Kidney glomerular epithelial cell (primary cell): ENCODE measurements at regions not wholly inside any gene's neighbourhood (a gene's known extent, or its start where the extent isn't known, plus 50 kb on each side); places are given as distances from the start of the nearest gene placed in this dataset.
A peak's percentile ranks its signal among the peaks of the same experiment; 100 is the strongest.
"Not testable (repeated sequence)": the region's sequence is repeated elsewhere in the genome, so short reads cannot be mapped to it uniquely, and the experiment has no call there.

Experiments
- DNase-seq: peaks from one replicate; lab custom pipeline; 2025; lab: John Stamatoyannopoulos, UW

DNA sequence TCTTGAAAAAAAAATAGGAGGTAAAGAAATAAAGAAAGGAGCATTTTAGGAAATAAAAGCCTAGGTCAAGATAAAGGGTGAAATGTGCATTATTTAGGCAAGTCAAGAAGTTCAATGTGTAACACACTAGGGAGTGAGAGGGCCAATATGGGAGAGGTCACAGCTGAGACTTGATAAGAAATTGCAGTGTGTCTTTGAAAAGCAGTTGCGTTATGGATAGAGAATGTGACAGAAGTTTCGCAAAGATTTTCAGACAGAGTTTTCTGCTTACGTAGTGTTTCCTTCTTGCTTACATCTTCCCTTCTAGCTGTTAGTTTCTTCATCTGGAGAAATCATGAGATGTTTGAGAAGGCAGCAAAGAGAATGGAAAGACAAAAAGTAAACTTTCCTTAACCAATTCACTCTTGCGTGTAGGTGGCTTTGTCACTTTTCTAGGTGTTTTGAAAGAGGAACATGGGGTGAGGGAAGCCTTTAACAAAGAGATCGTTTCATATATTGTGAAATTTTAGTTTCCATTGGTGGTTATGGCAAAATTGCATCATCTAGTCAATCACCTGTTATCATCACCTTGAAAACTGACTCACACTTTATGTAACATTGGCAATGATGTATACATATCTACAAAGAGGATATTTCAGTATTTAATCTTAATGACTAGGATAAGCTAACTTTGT lies 975.5 kb downstream of the OLFM4 start:
- DNase-seq = no peak

DNA sequence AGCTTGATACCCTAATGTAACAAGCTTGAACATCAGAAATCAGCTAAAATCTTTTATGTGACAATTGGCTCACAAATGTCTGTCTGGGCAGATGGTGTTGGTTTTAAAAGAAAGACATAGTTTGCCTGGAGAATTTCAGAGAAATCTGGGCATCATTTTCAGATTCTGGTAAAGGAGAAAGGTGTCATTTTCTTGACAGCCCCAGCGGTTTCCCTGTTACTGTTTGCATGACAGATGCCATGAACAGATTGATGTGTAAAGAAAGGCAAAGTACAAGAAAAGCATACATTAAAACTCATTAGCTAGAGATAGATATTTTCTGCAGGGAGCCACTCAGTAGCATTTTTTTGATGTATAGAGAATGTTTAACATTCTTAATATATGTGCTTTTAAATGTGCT lies 987.9 kb downstream of the OLFM4 start:
- no peak for DNase-seq

DNA sequence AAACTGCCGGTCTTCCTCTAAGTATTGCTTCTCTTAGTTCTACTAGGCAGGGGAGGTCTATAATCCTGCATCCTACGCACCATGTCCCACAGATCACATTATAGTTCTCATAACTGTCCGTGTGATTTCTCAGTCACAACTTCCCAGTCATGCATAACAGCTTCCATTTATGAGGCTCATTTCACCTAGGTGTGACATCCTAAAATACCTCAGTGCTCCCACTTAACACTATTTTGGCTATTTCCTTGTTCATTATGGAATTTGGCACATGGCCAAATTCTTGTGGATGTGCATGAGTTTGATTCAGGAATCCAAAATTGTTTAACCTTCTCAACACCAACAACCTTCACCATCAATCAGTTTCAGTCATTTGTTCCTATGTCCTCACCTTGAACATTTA lies 989.9 kb downstream of the OLFM4 start:
- no peak for DNase-seq

DNA sequence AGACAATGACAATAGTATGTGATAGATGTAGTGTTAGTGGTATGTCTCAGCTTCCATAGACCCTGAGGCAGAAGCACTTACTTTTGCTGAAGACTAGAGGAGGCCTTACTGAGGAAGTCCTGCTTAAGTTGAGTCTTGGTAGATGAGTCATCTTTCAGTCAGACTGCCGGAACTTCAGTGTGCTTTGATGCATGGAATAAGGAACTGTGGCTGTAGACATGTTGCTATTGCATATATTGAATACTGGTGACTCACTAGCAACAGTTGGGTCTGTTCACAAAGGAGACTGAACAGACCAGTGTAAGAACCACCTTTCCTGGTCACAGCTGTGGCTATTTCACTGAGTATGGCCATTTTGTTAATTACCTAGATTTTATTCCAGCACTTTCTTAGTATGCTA lies 1000.6 kb downstream of the OLFM4 start:
- peak; percentile 94 for DNase-seq

DNA sequence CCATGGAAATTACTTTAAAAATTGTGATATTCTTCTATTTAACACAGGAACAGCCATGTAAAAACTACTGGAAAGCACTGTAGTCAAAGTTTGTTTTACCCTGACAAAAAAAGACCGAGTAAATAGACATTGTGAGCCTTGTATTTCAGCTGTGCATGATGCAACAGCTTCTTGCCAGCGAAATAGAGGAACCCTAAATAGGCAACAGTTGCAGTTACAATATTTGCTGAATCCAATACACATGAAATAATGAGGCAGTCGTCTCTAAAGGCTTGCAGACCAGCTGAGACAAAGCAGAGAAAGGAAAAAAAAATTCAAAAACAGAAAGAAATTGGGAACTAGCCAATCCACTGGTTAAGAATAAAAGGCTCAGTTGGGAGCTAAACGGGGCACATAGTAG lies 1001.1 kb downstream of the OLFM4 start:
- no peak for DNase-seq

DNA sequence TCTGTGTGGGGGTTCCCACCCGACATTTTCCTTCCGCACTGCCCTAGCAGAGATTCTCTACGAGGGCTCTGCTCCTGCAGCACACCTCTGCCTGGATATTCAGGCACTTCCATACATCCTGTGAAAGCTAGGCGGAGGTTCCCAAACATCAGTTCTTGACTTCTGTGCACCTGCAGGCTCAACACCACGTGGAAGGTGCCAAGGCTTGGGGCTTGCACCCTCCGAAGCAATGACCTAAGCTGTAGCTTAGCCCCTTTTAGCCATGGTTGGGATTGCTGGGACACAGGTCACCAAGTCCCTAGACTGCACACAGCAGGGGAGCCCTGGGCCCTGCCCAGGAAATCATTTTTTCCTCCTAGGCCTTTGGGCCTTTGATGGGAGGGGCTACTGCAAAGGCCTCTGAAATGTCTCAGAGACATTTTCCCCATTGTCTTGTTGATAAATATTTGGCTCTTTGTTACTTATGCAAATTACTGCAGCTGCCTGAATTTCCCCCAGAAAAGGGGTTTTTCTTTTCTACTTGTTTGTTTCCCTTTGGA lies 1004.8 kb downstream of the OLFM4 start:
- DNase-seq = no peak

DNA sequence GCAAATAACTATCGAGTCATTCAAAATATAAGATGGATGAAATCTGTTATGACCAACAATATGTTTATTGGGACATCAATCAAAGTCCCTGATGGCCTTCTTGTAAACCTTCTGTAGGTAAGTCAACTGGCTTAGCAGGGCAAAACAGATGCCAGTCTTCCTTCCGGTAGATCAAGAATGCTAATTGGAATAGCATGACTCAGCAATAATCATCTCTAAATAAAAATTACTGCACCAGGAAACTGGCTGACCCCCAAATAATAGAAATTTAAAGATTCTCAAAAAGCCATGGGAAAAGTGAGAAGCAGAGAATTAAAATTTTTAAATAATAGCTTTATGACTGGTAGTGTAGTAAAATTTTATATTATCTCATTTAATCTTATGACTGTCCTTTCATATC lies 1005.4 kb downstream of the OLFM4 start:
- DNase-seq = no peak

DNA sequence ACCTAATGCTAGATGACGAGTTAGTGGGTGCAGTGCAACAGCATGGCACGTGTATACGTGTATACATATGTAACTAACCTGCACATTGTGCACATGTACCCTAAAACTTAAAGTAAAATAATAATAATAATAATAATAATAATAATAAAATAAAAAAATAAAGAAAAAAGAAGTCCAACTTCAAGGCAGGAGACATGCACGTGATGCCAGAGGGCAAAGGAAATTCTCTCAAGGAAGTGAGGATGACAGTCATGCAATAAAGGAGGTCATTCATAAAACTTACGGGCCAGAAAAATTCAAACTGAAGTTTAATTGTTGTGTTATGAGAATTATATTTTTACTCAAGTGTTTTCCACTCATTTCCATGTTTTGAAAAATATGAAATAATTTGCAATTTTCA lies 1028.8 kb downstream of the OLFM4 start:
- not testable (repeated sequence) for DNase-seq

DNA sequence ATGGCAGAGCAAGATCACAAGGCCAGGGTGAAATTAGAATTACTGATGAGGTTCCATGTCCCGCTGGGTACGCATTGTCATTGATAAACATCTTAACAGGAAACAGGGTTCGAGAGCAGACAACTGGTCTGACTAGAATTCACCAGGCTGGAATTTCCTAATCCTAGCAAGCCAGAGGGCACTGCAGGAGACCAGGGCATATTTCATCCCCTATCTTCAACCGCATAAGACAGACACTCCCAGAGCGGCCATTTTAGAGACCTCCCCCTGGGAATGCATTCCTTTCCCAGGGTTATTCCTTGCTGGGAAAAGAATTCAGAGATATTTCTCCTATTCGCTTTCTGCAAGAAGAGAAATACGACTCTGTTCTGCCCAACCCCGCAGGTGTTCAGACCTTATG lies 1041.3 kb downstream of the OLFM4 start:
- DNase-seq = not testable (repeated sequence)

DNA sequence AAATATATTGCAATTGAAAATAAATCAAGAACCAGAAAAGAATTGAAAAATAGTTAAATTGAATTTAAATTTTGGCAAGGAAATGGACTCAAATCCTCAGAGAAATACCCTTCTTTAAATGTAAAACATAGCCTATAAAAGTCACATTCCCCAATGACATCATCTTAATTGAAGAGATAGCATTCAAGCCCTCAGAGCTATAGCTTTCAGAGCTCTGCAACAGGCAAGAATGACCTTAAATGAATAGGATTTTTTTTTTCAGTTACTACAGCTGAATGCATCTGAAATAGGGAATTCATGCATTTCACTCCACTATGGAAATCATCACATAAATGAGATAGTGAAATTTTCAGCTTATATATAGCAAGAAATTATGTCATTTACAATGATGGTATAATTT lies 1049.0 kb downstream of the OLFM4 start:
- no peak for DNase-seq

DNA sequence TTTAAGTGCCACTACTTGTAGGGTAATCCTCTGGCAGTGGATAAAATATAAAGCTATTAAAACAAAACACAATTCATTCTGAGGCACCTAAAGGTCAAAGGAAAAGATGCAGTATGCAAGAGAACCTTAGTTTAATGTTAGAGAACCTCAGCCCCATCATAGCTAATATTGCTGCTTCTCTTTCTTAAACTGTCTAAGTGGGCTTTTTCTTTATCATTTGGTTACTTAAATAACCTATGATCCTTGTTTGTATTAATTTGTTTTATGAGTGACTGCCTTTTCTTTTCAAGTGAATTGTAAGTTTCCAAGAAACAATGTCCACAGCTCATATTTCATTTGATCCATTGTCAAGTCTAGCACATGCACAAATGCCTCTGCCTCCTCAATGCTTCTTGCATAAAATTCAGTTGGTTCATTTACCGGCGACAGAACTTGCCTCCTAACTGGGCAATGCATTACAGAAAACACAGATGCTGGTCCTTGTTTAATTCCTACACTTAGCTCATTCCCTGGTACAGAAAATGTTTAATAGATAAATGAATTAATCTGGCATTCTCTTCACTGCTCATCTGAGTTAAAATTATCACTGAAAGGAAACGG lies 1049.8 kb downstream of the OLFM4 start:
- DNase-seq = no peak

DNA sequence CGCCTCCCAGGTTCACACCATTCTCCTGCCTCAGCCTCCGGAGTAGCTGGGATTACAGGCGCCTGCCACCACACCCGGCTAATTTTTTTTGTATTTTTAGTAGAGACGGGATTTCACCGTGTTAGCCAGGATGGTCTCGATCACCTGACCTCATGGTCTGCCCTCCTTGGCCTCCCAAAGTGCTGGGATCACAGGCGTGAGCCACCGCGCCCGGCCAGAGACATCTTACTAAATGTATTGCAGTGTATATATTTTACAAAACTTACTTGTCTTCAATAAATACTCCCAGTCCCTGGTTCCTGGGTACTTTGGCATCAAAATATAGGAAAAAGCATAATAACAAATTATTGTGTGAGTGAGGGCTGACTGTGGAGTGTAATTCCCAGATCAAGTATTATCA lies 1053.7 kb downstream of the OLFM4 start:
- DNase-seq = not testable (repeated sequence)

DNA sequence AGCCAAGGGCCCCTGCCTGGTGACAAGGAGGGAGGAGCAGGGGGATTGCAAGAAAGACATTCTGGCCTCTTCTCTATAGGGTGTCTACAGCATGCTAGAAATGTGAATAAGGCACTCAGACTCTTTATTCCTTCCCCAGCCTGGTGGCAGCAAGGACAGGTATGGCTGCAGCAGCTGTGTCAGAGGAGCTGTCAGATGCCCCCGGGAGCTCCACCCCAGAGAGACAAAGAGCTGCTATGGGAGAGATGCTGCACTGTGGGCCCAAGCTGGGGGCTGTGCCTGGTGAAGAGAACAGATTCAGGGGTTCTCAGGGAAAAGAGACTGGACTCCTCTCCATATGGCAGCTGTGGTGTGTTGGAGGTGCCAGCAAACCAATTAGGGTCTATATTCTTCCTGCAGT lies 1063.3 kb downstream of the OLFM4 start:
- DNase-seq = no peak

DNA sequence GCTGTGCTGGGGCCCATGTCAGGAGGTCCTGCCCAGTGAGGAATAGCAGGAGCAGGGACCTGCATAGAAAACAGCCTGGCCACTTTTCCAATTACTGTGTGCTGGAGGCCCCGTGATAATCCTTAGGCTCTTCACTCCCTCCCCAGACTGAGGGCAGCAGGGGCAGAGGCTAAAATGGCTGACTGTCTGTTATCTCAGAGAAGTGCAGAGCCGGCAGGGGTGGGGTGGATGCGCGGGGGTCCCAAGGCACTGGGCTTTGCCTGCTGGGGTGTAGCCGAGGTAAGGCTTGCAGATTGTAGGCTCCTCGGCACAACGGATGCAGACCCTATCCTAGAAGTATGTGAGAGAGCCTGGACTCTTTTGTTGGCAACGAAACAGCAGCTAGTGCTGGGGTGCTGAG lies 1064.1 kb downstream of the OLFM4 start:
- no peak for DNase-seq

DNA sequence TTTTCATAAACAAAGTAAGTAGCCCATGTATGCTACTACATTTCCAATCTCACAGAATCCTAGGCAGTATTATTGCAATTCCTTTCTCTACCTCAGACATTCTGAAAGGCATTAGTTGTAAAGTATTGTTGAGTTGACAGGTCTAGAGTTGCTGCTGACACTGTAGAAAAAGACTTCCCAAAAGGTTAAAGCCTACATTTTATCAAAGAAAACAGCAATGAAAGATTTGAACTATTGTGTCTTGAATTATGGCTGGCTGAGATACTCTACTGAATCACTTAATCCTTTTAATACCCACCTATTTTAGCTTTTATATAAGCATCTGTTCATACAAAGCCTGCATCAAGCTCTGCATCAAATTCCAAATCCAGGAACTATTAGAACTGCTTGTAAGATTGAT lies 1082.0 kb downstream of the OLFM4 start:
- no peak for DNase-seq

DNA sequence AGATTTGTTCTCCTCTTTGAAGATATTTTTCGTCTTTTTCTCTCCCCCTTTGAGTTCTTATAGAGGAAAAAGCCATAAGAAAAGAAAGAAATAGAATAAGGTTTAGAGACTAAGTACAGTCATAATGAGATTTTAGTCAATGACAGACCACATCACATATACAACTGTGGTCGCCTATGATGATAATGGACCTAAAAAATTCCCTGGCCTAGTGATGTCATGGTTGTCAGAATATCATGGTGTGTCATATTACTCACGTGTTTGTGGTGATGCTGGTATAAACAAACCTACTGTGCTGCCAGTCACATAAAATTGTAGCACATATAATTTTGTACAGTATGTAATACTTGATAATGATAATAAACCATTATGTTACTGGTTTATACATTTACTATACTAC lies 1096.1 kb downstream of the OLFM4 start:
- DNase-seq = no peak

DNA sequence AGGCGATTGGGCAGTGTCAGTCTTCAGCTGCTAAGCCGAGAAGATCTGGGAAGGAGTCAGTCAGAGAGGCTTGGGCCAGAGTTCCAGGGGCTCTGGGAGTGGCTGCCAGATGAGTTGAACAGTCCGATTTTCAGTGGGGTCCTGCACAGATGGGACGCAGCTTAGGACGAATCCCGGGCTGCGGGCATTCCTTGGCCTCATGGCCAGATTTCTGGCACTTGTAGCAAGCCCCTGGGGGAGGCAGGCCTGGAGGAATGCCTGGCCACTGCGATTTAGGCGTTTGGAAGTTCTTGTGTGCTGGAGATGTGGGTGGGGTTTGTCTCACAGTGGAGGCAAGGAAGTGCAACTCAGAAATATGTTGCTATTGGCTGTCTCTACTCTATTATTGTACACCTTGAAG lies 1102.3 kb downstream of the OLFM4 start:
- not testable (repeated sequence) for DNase-seq

DNA sequence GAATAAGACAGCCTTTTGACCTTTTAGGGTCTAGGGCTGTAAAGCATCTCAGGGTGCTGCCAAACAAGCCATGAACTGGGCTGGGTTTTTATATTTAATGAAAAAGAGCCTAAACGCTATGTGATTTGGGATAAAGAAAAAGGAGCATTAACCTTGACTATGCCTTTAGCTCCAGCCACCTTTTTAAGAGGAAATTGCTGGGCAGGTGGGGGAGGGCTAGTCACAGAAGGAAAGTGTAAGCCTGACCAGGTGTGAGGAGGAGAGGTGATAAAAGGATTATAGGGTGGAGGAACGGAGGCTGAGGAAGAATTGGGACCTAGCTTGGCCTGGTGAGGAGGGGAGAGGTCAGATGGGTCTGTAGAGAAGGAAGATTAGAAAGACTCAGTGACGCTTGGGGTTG lies 1102.8 kb downstream of the OLFM4 start:
- not testable (repeated sequence) for DNase-seq

DNA sequence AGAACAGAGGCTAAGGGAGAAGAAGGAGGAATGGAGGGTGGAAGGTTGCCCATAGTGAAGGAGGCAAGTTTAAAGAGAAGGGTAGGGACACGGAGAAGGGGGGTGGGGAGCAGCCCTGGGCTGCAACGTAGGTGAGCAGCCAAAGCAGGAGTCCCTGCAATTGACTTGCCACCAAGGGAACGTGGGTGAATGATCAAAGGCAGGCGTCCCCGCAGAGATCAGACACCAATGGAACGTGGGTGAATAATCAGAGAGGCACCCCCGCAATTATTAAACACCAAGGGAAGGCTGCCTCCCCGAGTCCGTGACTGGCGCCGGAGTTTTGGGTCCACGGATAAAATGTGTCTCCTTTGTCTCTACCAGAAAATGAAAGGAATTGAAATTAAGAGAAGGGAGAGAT lies 1103.5 kb downstream of the OLFM4 start:
- not testable (repeated sequence) for DNase-seq

DNA sequence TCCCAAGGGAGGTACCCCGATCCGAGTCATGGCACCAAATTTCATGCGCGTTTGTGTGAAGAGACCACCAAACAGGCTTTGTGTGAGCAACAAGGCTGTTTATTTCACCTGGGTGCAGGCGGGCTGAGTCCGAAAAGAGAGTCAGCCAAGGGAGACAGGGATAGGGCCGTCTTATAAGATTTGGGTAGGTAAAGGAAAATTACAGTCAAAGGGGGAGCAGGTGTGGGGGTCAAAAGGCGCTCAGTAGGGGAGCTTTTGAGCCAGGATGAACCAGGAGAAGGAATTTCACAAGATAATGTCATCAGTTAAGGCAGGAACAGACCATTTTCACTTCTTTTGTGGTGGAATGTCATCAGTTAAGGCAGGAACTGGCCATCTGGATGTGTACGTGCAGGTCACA lies 1104.1 kb downstream of the OLFM4 start:
- DNase-seq = not testable (repeated sequence)

DNA sequence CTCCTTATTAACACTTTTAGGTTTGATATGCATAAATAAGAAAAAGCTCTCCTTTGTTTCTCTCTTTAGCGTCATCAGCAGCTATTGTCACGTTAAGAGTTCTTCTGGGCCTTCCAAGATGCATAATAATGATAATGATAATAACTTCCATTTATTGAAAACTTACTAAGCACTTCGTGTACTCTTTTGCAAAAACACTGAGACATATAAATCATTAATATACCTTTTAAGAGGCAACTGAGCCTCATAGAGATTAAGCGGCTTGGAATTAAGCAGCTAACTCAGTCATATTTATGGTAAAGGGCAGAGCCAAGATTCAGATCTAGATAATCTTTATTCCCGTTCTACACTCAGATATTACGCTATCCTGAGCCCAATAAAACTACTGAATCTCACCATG lies 1105.1 kb downstream of the OLFM4 start:
- no peak for DNase-seq

DNA sequence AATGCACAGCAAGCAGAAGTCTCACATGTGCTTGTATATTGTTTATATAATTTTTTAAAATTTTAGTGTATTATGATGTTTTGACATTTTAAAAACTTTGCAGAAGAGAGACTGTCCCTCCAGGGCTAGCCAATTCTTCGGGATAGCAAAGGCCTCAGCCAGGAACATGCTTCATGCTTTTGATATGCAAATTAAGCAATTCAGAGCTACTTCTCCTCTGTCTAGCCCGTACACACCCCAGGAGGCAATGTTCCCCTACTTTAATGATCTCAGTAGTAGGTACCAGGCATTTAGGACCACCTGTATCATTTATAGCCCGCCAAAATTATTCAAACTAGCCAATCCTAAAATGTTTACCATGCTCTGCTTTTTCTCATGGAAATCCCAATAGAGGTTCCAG lies 1116.2 kb downstream of the OLFM4 start:
- DNase-seq = no peak

DNA sequence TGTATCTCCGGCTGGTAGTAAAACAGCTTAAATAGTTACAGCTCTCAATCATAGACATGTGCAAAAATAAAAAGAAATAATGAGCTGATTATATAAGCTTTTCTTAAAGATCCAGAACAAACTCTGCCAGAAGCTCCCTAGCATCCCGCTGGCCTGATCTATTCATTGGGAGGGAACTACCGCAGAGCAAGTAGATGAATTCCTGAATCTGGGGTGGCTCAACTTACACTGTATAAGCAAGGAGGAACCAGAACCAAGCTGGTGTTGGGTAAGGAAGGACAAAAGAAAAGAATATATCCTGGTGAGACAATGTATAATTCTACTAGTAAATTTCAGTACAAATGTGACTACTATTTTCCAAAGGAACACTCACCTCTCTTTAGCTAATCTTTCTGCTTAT lies 1122.2 kb downstream of the OLFM4 start:
- no peak for DNase-seq

DNA sequence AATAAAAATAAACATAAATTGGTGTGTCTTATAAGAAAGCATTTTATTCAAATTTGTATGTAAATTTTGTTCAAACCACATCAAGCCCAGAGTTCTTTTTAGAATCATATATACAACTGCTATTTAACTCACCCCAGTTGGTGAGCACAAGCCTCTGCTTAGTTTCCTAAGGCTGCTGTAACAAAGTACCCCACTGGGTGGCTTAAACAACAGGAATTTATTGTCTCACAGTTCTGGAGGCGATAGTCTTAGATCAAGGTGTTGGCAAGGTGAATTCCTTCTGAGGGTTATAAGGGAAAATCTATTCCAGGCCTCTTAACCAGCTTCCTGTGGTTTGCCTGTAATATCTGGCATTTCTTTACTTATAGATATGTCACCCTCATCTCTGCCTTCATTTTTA lies 1133.5 kb downstream of the OLFM4 start:
- no peak for DNase-seq
